ENCODE measurements at regions not wholly inside any gene's neighbourhood (a gene's known extent, or its start where the extent isn't known, plus 50 kb on each side); places are given as distances from the start of the nearest gene placed in this dataset.

- TF ChIP-seq YY1 (IDR thresholded peaks at IDR 0.05; ENCODE audit: insufficient read depth, insufficient read length) (no peak), ZNF274 (IDR thresholded peaks at IDR 0.05; ENCODE audit: low read depth, low read length) (no peak)
Observed at GRCh38 chrX:120001787-120002186, 58.2 kb upstream of the NKAP start.
